K562 (cell line): ENCODE measurements at regions not wholly inside any gene's neighbourhood (a gene's known extent, or its start where the extent isn't known, plus 50 kb on each side); places are given as distances from the start of the nearest gene placed in this dataset.

Experiments
- ATAC-seq: fragments of 200-7000 bp; cut with Tn5 transposase; 3 replicates; pipeline ENCODE4 v1.9.1; 2020; ENCODE audit warnings: moderate library complexity
- BruUV-seq: library from RNA; stranded (reverse); fragments of 400-500 nt; replicated peaks from 2 replicates; lab custom pipeline; 2021; lab: Mats Ljungman, UMichigan
- CTCF ChIA-PET: fragments of 300-600 bp; formaldehyde crosslinking; extraction: SDS; loops from one replicate; lab custom pipeline; 2021; ENCODE audit warnings: low intra/inter-chr PET ratio; lab: Yijun Ruan, JAX
- POLR2A ChIA-PET: fragments of 300-600, 350-650 bp; sonication (Branson Sonifier 250); formaldehyde crosslinking; extraction: SDS; loops from one replicate; lab custom pipeline; 2021; ENCODE audit warnings: antibody characterized with exemption, inconsistent platforms; lab: Yijun Ruan, JAX
- DNase-seq, 4 experiments: peaks; one replicate each; pipeline versions ENCODE4 v3.0.0 to v3.0.0-alpha.2; 2011 to 2018; ENCODE audit warnings: low spot score in 3 of 4, mixed read lengths in 3 of 4; ENCODE audit errors: extremely low read depth in 1 of 4
- FAIRE-seq: peaks from 2 replicates; lab custom pipeline; 2011; peaks lifted over from hg19 to GRCh38; lab: Jason Lieb, UNC
- H2AFZ ChIP-seq: 2 replicates; pipeline ENCODE4 v1.6.0; 2011; ENCODE audit warnings: low read depth, low read length, control low read depth, inconsistent platforms
- H3K27ac ChIP-seq: fragments of 200-600 bp; 3 replicates; pipeline ENCODE4 v1.8.0; 2011; ENCODE audit warnings: low read depth, mild to moderate bottlenecking, control low read depth, inconsistent platforms, low read length, moderate library complexity, mixed read lengths; ENCODE audit errors: extremely low read depth
- H3K27me3 ChIP-seq, 2 experiments: fragments of 300-600 bp in 1 of 2; 2 replicates in 1 of 2; 3 replicates in 1 of 2; pipeline versions ENCODE4 v1.6.0 to v1.8.0; 2011; ENCODE audit warnings: inconsistent platforms in 2 of 2, low read length in 2 of 2, mild to moderate bottlenecking in 1 of 2, mixed read lengths in 1 of 2, moderate library complexity in 1 of 2; ENCODE audit not compliant: control insufficient read depth in 2 of 2, insufficient read depth in 2 of 2
- H3K36me3 ChIP-seq: fragments of 300-600 bp; 3 replicates; pipeline ENCODE4 v1.8.0; 2011; ENCODE audit warnings: mild to moderate bottlenecking, low read length, inconsistent platforms; ENCODE audit not compliant: control insufficient read depth, insufficient read depth
- H3K4me1 ChIP-seq, 2 experiments: fragments of 200-600 bp in 1 of 2; replicated peaks in 1 of 2; 2 replicates in 1 of 2; 3 replicates in 1 of 2; pipeline versions ENCODE4 v1.5.1 to v1.8.0; 2011; ENCODE audit warnings: inconsistent platforms in 2 of 2, low read length in 2 of 2, mild to moderate bottlenecking in 1 of 2, mixed read lengths in 1 of 2, moderate library complexity in 1 of 2; ENCODE audit not compliant: control insufficient read depth in 2 of 2, insufficient read depth in 2 of 2
- H3K4me2 ChIP-seq: 2 replicates; pipeline ENCODE4 v1.6.1; 2011; ENCODE audit warnings: low read length, control low read depth, inconsistent platforms, mixed read lengths; ENCODE audit not compliant: insufficient read depth
- H3K4me3 ChIP-seq: fragments of 200-600 bp; sonication (generic), shearing (Covaris generic); 2 replicates; pipeline ENCODE4 v1.5.1; 2016; ENCODE audit warnings: control low read depth, inconsistent platforms
- H3K79me2 ChIP-seq: fragments of 200-600 bp; 3 replicates; pipeline ENCODE4 v1.8.0; 2011; ENCODE audit warnings: low read length, inconsistent platforms; ENCODE audit not compliant: control insufficient read depth, insufficient read depth
- H3K9ac ChIP-seq, 2 experiments: 2 replicates each; pipeline versions ENCODE4 v1.6.0 to v1.6.1; 2011; ENCODE audit warnings: low read depth in 2 of 2, low read length in 2 of 2, control low read depth in 1 of 2, inconsistent platforms in 1 of 2, mild to moderate bottlenecking in 1 of 2, mixed read lengths in 1 of 2; ENCODE audit not compliant: insufficient read depth in 1 of 2
- H3K9me1 ChIP-seq: one replicate; pipeline ENCODE4 v1.6.0; 2011; ENCODE audit warnings: inconsistent platforms, mild to moderate bottlenecking, low read length, moderate library complexity; ENCODE audit not compliant: control insufficient read depth, insufficient read depth
- H3K9me3 ChIP-seq: replicated peaks from 2 replicates; pipeline ENCODE4 v1.5.1; 2011; ENCODE audit warnings: low read depth, low read length, inconsistent platforms; ENCODE audit not compliant: control insufficient read depth, insufficient read depth
- H4K20me1 ChIP-seq: replicated peaks from 2 replicates; pipeline ENCODE4 v1.6.1; 2011; ENCODE audit warnings: low read length, inconsistent platforms, mixed read lengths; ENCODE audit not compliant: control insufficient read depth, insufficient read depth
- HBP1 ChIP-seq: fragments of 450-650 bp; formaldehyde crosslinking; IDR thresholded peaks from 2 replicates; pipeline ENCODE4 v1.4.0; 2022; ENCODE audit warnings: missing genetic modification characterization
- JUN ChIP-seq, 2 experiments: sonication (generic) in 1 of 2; formaldehyde crosslinking in 1 of 2; IDR thresholded peaks; 2 replicates each; pipeline versions ENCODE4 v1.6.1 to v1.8.0; 2012 to 2022; ENCODE audit warnings: borderline replicate concordance in 2 of 2, mild to moderate bottlenecking in 2 of 2, improper control_type of control experiment in 1 of 2, low read depth in 1 of 2, low read length in 1 of 2, missing genetic modification reagents in 1 of 2
- KDM4B ChIP-seq, 2 experiments: fragments of 450-650 bp in 1 of 2; sonication (generic) in 1 of 2; IDR thresholded peaks; 2 replicates each; pipeline ENCODE4 v1.6.1; 2016 to 2017; ENCODE audit warnings: borderline replicate concordance in 2 of 2, antibody characterized with exemption in 1 of 2, low read depth in 1 of 2, mild to moderate bottlenecking in 1 of 2
- MEF2D ChIP-seq: conservative IDR thresholded peaks from 2 replicates; pipeline ENCODE4 v1.6.1; 2016; ENCODE audit warnings: low read depth, missing genetic modification characterization, missing compliant biosample characterization
- MLX ChIP-seq, 2 experiments: fragments of 450-650 bp in 1 of 2; sonication (generic) in 1 of 2; formaldehyde crosslinking; conservative IDR thresholded peaks; 2 replicates each; pipeline versions ENCODE4 v1.4.0 to v1.8.1; 2020 to 2022; ENCODE audit warnings: mild to moderate bottlenecking in 1 of 2, missing genetic modification reagents in 1 of 2
- NFE2 ChIP-seq: IDR thresholded peaks from 2 replicates; pipeline ENCODE4 v1.6.1; 2014; ENCODE audit warnings: antibody characterized with exemption, low read depth
- TFE3 ChIP-seq: fragments of 450-650 bp; formaldehyde crosslinking; IDR thresholded peaks from 2 replicates; pipeline ENCODE4 v1.4.0; 2020; ENCODE audit warnings: mild to moderate bottlenecking, mixed read lengths
- THAP7 ChIP-seq: fragments of 250-450 bp; sonication (Bioruptor Pico); IDR thresholded peaks from 2 replicates; pipeline ENCODE4 v1.5.0; 2021
- ZNF609 ChIP-seq: sonication (generic); formaldehyde crosslinking; IDR thresholded peaks from 2 replicates; pipeline ENCODE4 v1.8.1; 2023; ENCODE audit warnings: missing genetic modification reagents, mild to moderate bottlenecking, borderline replicate concordance
- ZNF699 ChIP-seq: fragments of 250-450 bp; sonication (Bioruptor Pico); IDR thresholded peaks from 2 replicates; pipeline ENCODE4 v1.8.0; 2021; ENCODE audit warnings: mild to moderate bottlenecking, moderate library complexity; ENCODE audit not compliant: insufficient replicate concordance
- ZNF75A ChIP-seq: fragments of 450-650 bp; formaldehyde crosslinking; IDR thresholded peaks from 2 replicates; pipeline ENCODE4 v1.4.0; 2020; ENCODE audit warnings: mild to moderate bottlenecking
- WGBS: fragments of 100-300 bp; shearing (Covaris generic); methylation state at CpG from one replicate; pipeline ENCODE4 v1.1.6; 2016; ENCODE audit warnings: low coverage, mixed read lengths; ENCODE audit not compliant: insufficient coverage; ENCODE audit errors: missing lambda C conversion rate; 5-methylcytosine and 5-hydroxymethylcytosine counted together
- in situ Hi-C: fragments of 300-500 bp; cut with MboI; formaldehyde crosslinking; loops from 4 replicates; pipeline ENCODE4 v1.15.0; 2018; ENCODE audit warnings: inconsistent platforms, mixed read lengths
- intact Hi-C: fragments of 100-400 bp; cut with micrococcal nuclease; formaldehyde crosslinking; loops from 2 replicates; pipeline ENCODE4 v1.14.2; 2022

GRCh38 chr9:108040783-108041182 is 551.2 kb upstream of the KLF4 start:
- Histone ChIP-seq H3K9ac (no peak overlapping the region), H3K79me2 (no peaks in the 10 kb centered on the region), H3K4me1 (peaks cover 0 to 11% of the 10 kb centered on the region in 2 experiments; a peak in 3 of 5 replicates), H3K9me1 (no peaks in the 10 kb centered on the region), H2AFZ (peak overlapping the region; percentile 19; the same call in 1 of the 2 replicates), H3K4me2 (no peak overlapping the region), H3K36me3 (no peaks in the 10 kb centered on the region), H3K27me3 (no peaks in the 10 kb centered on the region), H3K27ac (no peak overlapping the region; the same call in 2 of the 3 replicates), H3K4me3 (no peak overlapping the region), H3K9me3 (no peaks in the 10 kb centered on the region; the same call in 1 of the 2 replicates), H4K20me1 (no peaks in the 10 kb centered on the region)
- ChIA-PET CTCF (no interaction called here), POLR2A (interaction anchor here (0.6 kb wide), 1 partner anchor 360 kb away, joined by 3 read pairs; no protein-coding TSS in a partner anchor)
- in situ Hi-C loops (no loop called here), intact Hi-C loops (no loop called here)
- DNase-seq (peak; percentile 20 to 56 (median 31)), FAIRE-seq (no peak), ATAC-seq (peak; percentile 82)
- WGBS = 0% methylated on average over 1 of the region's 1 CpG
- BruUV-seq = no TSS peak
- TF ChIP-seq ZNF609 (CRISPR knock-in tag) = no peak
- TF ChIP-seq THAP7 = no peak
- no peak for TF ChIP-seq ZNF699 (CRISPR knock-in tag)
- TF ChIP-seq MEF2D = no peak
- TF ChIP-seq NFE2 = peak; percentile 71
- no peak for TF ChIP-seq ZNF75A
- peak; percentile 68; the same call in 1 of the 2 replicates for TF ChIP-seq JUN (IDR thresholded peaks at IDR 0.05; ENCODE audit: borderline replicate concordance, low read depth, low read length)
- TF ChIP-seq JUN (CRISPR knock-in tag; IDR thresholded peaks at IDR 0.05; ENCODE audit: borderline replicate concordance) = no peak
- no peak for TF ChIP-seq TFE3
- TF ChIP-seq MLX (CRISPR knock-in tag; conservative IDR thresholded peaks at IDR 0.05) = no peak
- no peak for TF ChIP-seq KDM4B (IDR thresholded peaks at IDR 0.05; ENCODE audit: borderline replicate concordance in 2 of 2, low read depth in 1 of 2)
- TF ChIP-seq HBP1 (CRISPR knock-in tag) = no peak
